NT2/D1 (cell line): ENCODE measurements at regions not wholly inside any gene's neighbourhood (a gene's known extent, or its start where the extent isn't known, plus 50 kb on each side); places are given as distances from the start of the nearest gene placed in this dataset.
"Not testable (repeated sequence)": the region's sequence is repeated elsewhere in the genome, so short reads cannot be mapped to it uniquely, and the experiment has no call there.

Source experiments
- SUZ12 ChIP-seq: IDR thresholded peaks from 2 replicates; pipeline ENCODE4 v1.6.1; 2011; ENCODE audit not compliant: insufficient read length, insufficient read depth; ENCODE audit errors: extremely low read depth
- YY1 ChIP-seq: IDR thresholded peaks from 2 replicates; pipeline ENCODE4 v1.6.1; 2011; ENCODE audit not compliant: insufficient read length, insufficient read depth
- ZNF274 ChIP-seq: IDR thresholded peaks from 2 replicates; pipeline ENCODE4 v1.6.1; 2011; ENCODE audit warnings: mild to moderate bottlenecking, low read depth, low read length

GRCh38 chr9:40974912-40975311 is 153.6 kb downstream of the FOXD4L6 start:
- TF ChIP-seq SUZ12, YY1, ZNF274: not testable (repeated sequence)
